ENCODE measurements at regions not wholly inside any gene's neighbourhood (a gene's known extent, or its start where the extent isn't known, plus 50 kb on each side); places are given as distances from the start of the nearest gene placed in this dataset.
A peak's percentile ranks its signal among the peaks of the same experiment; 100 is the strongest.

GRCh38 chr6:137434640-137435039, 59.6 kb downstream of the OLIG3 start:
- DNase-seq (ENCODE audit: low read depth) = no peak

GRCh38 chr6:137432054-137432611, 62.1 kb downstream of the OLIG3 start:
- no peak for DNase-seq (ENCODE audit: low read depth)

GRCh38 chr6:137430954-137431353, 63.2 kb downstream of the OLIG3 start:
- DNase-seq (ENCODE audit: low read depth) = no peak

- no peak for DNase-seq (ENCODE audit: low read depth)
Observed at GRCh38 chr6:137427656-137428290, 66.4 kb downstream of the OLIG3 start.

GRCh38 chr6:137426007-137426689, 68.0 kb downstream of the OLIG3 start:
- no peak for DNase-seq (ENCODE audit: low read depth)

- no peak for DNase-seq (ENCODE audit: low read depth)
Observed at GRCh38 chr6:137424251-137424650, 69.9 kb downstream of the OLIG3 start.

- DNase-seq (ENCODE audit: low read depth) = no peak
Observed at GRCh38 chr6:137423451-137424168, 70.6 kb downstream of the OLIG3 start.

- DNase-seq (ENCODE audit: low read depth) = no peak
Observed at GRCh38 chr6:137417396-137417795, 76.8 kb downstream of the OLIG3 start.

GRCh38 chr6:137416376-137417109, 77.7 kb downstream of the OLIG3 start:
- DNase-seq (ENCODE audit: low read depth) = no peak

GRCh38 chr6:137415834-137416190, 78.4 kb downstream of the OLIG3 start:
- DNase-seq (ENCODE audit: low read depth) = no peak

GRCh38 chr6:137415127-137415833, 78.9 kb downstream of the OLIG3 start:
- peak; percentile 49 for DNase-seq (ENCODE audit: low read depth)

- no peak for DNase-seq (ENCODE audit: low read depth)
Observed at GRCh38 chr6:137414599-137414998, 79.6 kb downstream of the OLIG3 start.

- no peak for DNase-seq (ENCODE audit: low read depth)
Observed at GRCh38 chr6:137413482-137413881, 80.7 kb downstream of the OLIG3 start.

- no peak for DNase-seq (ENCODE audit: low read depth)
Observed at GRCh38 chr6:137412562-137412961, 81.6 kb downstream of the OLIG3 start.

- DNase-seq (ENCODE audit: low read depth) = no peak
Observed at GRCh38 chr6:137409266-137409777, 84.9 kb downstream of the OLIG3 start.

- DNase-seq (ENCODE audit: low read depth) = no peak
Observed at GRCh38 chr6:137407816-137408215, 86.4 kb downstream of the OLIG3 start.

GRCh38 chr6:137405806-137406205, 88.4 kb downstream of the OLIG3 start:
- DNase-seq (ENCODE audit: low read depth) = no peak

- no peak for DNase-seq (ENCODE audit: low read depth)
Observed at GRCh38 chr6:137403855-137404254, 90.3 kb downstream of the OLIG3 start.

- no peak for DNase-seq (ENCODE audit: low read depth)
Observed at GRCh38 chr6:137403443-137403842, 90.8 kb downstream of the OLIG3 start.

GRCh38 chr6:137402143-137402680, 92.0 kb downstream of the OLIG3 start:
- no peak for DNase-seq (ENCODE audit: low read depth)

GRCh38 chr6:137401088-137401487, 93.1 kb downstream of the OLIG3 start:
- no peak for DNase-seq (ENCODE audit: low read depth)
